ENCODE measurements at regions not wholly inside any gene's neighbourhood (a gene's known extent, or its start where the extent isn't known, plus 50 kb on each side); places are given as distances from the start of the nearest gene placed in this dataset.

DNA sequence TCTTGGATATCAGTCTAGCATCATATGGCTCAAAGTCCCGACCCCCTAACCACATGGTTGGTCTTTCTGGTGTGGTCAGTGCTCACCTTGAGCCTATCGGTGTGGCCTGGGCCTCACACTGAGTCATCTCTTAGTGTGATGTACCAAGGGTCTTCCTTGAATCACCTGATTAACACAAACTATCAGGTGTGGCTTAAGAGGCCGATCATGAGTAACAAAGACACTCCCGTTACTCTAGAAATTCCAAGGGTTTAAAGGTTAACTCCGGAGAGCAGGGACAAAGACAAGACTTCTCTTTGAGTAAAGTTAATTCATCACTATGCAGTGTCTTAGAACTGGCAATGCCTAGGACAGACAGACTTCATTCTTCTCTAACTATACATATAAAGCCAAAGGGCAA, 52.3 kb upstream of the ARMC3 start:
- Histone ChIP-seq H3K27me3 (ENCODE audit: control insufficient read depth in 4 of 4, insufficient read depth in 4 of 4, low read length in 3 of 4) (peaks cover 0 to 4% (median 0%) of the 10 kb centered on the region in 4 donors), H3K4me1 (ENCODE audit: control insufficient read depth in 4 of 4, insufficient read depth in 4 of 4, low read length in 3 of 4) (no peaks in the 10 kb centered on the region), H3K36me3 (ENCODE audit: control insufficient read depth in 4 of 4, insufficient read depth in 3 of 4, low read depth in 1 of 4, low read length in 3 of 4) (no peaks in the 10 kb centered on the region), H3K4me3 (ENCODE audit: low read depth in 1 of 3, low read length in 3 of 3) (no peak overlapping the region), H3K27ac (ENCODE audit: low read depth in 1 of 2, low read length in 2 of 2) (no peak overlapping the region), H3K9me3 (ENCODE audit: control insufficient read depth in 4 of 4, low read length in 3 of 4) (no peaks in the 10 kb centered on the region), H3K9ac (ENCODE audit: low read depth in 1 of 2, low read length in 2 of 2) (no peak overlapping the region)
- 74% methylated on average over 5 of the region's 5 CpGs for WGBS
- DNase-seq (ENCODE audit: low spot score) = no peak
- no peak for TF ChIP-seq TAF1 (conservative IDR thresholded peaks at IDR 0.05)
- no peak for TF ChIP-seq SP1 (IDR thresholded peaks at IDR 0.05)
- no peak for TF ChIP-seq RAD21 (IDR thresholded peaks at IDR 0.05)
- TF ChIP-seq HNF4G (IDR thresholded peaks at IDR 0.05) = no peak
- TF ChIP-seq, protein P1, sequence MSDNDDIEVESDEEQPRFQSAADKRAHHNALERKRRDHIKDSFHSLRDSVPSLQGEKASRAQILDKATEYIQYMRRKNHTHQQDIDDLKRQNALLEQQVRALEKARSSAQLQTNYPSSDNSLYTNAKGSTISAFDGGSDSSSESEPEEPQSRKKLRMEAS (IDR thresholded peaks at IDR 0.05) = no peak
- TF ChIP-seq HNF4A (conservative IDR thresholded peaks at IDR 0.05) = no peak
- TF ChIP-seq YY1 (IDR thresholded peaks at IDR 0.05) = no peak
- no peak for TF ChIP-seq RXRA (IDR thresholded peaks at IDR 0.05)
- TF ChIP-seq, protein P2, sequence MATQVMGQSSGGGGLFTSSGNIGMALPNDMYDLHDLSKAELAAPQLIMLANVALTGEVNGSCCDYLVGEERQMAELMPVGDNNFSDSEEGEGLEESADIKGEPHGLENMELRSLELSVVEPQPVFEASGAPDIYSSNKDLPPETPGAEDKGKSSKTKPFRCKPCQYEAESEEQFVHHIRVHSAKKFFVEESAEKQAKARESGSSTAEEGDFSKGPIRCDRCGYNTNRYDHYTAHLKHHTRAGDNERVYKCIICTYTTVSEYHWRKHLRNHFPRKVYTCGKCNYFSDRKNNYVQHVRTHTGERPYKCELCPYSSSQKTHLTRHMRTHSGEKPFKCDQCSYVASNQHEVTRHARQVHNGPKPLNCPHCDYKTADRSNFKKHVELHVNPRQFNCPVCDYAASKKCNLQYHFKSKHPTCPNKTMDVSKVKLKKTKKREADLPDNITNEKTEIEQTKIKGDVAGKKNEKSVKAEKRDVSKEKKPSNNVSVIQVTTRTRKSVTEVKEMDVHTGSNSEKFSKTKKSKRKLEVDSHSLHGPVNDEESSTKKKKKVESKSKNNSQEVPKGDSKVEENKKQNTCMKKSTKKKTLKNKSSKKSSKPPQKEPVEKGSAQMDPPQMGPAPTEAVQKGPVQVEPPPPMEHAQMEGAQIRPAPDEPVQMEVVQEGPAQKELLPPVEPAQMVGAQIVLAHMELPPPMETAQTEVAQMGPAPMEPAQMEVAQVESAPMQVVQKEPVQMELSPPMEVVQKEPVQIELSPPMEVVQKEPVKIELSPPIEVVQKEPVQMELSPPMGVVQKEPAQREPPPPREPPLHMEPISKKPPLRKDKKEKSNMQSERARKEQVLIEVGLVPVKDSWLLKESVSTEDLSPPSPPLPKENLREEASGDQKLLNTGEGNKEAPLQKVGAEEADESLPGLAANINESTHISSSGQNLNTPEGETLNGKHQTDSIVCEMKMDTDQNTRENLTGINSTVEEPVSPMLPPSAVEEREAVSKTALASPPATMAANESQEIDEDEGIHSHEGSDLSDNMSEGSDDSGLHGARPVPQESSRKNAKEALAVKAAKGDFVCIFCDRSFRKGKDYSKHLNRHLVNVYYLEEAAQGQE (IDR thresholded peaks at IDR 0.05) = no peak
- TF ChIP-seq, protein P3, sequence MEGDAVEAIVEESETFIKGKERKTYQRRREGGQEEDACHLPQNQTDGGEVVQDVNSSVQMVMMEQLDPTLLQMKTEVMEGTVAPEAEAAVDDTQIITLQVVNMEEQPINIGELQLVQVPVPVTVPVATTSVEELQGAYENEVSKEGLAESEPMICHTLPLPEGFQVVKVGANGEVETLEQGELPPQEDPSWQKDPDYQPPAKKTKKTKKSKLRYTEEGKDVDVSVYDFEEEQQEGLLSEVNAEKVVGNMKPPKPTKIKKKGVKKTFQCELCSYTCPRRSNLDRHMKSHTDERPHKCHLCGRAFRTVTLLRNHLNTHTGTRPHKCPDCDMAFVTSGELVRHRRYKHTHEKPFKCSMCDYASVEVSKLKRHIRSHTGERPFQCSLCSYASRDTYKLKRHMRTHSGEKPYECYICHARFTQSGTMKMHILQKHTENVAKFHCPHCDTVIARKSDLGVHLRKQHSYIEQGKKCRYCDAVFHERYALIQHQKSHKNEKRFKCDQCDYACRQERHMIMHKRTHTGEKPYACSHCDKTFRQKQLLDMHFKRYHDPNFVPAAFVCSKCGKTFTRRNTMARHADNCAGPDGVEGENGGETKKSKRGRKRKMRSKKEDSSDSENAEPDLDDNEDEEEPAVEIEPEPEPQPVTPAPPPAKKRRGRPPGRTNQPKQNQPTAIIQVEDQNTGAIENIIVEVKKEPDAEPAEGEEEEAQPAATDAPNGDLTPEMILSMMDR (IDR thresholded peaks at IDR 0.05; ENCODE audit: low read depth, low read length, missing input control) = no peak
- no peak for TF ChIP-seq JUND (IDR thresholded peaks at IDR 0.05)
- TF ChIP-seq, protein P4, sequence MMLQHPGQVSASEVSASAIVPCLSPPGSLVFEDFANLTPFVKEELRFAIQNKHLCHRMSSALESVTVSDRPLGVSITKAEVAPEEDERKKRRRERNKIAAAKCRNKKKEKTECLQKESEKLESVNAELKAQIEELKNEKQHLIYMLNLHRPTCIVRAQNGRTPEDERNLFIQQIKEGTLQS (IDR thresholded peaks at IDR 0.05) = no peak
- TF ChIP-seq FOXA2 (IDR thresholded peaks at IDR 0.05) = no peak
- TF ChIP-seq, protein P5, sequence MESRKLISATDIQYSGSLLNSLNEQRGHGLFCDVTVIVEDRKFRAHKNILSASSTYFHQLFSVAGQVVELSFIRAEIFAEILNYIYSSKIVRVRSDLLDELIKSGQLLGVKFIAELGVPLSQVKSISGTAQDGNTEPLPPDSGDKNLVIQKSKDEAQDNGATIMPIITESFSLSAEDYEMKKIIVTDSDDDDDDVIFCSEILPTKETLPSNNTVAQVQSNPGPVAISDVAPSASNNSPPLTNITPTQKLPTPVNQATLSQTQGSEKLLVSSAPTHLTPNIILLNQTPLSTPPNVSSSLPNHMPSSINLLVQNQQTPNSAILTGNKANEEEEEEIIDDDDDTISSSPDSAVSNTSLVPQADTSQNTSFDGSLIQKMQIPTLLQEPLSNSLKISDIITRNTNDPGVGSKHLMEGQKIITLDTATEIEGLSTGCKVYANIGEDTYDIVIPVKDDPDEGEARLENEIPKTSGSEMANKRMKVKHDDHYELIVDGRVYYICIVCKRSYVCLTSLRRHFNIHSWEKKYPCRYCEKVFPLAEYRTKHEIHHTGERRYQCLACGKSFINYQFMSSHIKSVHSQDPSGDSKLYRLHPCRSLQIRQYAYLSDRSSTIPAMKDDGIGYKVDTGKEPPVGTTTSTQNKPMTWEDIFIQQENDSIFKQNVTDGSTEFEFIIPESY (IDR thresholded peaks at IDR 0.05) = no peak
- TF ChIP-seq GABPA (IDR thresholded peaks at IDR 0.05 in 1 of 2, conservative IDR thresholded peaks at IDR 0.05 in 1 of 2) = no peak
- TF ChIP-seq EGR1 (IDR thresholded peaks at IDR 0.05; ENCODE audit: low read depth in 2 of 2) = no peak
